ENCODE measurements at regions not wholly inside any gene's neighbourhood (a gene's known extent, or its start where the extent isn't known, plus 50 kb on each side); places are given as distances from the start of the nearest gene placed in this dataset.
A peak's percentile ranks its signal among the peaks of the same experiment; 100 is the strongest.

DNA sequence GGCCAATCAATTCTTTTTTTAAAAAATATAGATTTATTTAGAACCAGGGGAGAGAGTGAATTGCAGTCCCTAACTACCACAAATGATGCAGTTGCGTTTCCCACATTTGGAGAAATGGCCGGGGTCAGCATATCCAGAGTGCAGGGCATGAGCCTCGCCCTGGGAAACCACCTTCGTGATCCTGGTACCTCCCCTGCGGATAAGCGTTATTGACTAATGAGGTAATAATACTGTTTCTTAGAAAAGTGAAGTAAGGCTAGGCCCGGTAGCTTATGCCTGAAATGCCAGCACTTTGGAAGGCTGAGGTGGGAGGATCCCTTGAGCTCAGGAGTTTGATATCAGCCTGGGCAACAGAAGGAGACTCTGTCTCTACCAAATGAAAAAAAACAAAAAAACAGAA is 111.5 kb upstream of the SLC45A1 start:
- H3K36me3 Mint-ChIP-seq (ENCODE audit: low read depth), result no peaks in the 10 kb centered on the region
- peaks cover 6% of the 10 kb centered on the region for H3K27me3 Mint-ChIP-seq
- DNase-seq, result no peak
- no peak overlapping the region for H3K4me3 Mint-ChIP-seq
- peaks cover 2% of the 10 kb centered on the region for H3K4me1 Mint-ChIP-seq
- POLR2A ChIA-PET, result no interaction called here
- H3K9me3 Mint-ChIP-seq, result no peaks in the 10 kb centered on the region
- no peak overlapping the region for H3K27ac Mint-ChIP-seq
- CTCF ChIA-PET, result no interaction called here

DNA sequence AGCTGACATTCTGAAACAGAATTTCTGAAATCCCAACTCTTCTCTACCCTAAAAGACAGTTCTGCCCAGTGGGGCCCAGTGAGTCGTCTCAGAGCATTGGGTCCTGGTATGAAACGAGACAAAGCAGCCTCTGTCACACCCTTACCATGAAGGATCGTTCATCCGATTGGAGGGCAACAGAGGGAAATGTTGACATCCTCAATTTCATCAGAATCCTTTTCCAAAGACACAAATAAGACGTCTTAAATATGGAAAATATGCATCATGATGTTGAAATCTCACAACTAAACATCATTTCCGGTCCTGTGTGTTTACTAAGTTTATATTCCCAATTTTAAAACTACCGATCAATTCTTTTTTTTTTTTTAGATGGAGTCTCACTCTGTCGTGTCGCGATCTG is 112.1 kb upstream of the SLC45A1 start:
- H3K27me3 Mint-ChIP-seq, result peaks cover 6% of the 10 kb centered on the region
- DNase-seq, result no peak
- H3K4me3 Mint-ChIP-seq, result no peak overlapping the region
- no peak overlapping the region for H3K27ac Mint-ChIP-seq
- CTCF ChIA-PET, result no interaction called here
- H3K36me3 Mint-ChIP-seq (ENCODE audit: low read depth), result no peaks in the 10 kb centered on the region
- POLR2A ChIA-PET, result no interaction called here
- no peaks in the 10 kb centered on the region for H3K4me1 Mint-ChIP-seq
- no peaks in the 10 kb centered on the region for H3K9me3 Mint-ChIP-seq

DNA sequence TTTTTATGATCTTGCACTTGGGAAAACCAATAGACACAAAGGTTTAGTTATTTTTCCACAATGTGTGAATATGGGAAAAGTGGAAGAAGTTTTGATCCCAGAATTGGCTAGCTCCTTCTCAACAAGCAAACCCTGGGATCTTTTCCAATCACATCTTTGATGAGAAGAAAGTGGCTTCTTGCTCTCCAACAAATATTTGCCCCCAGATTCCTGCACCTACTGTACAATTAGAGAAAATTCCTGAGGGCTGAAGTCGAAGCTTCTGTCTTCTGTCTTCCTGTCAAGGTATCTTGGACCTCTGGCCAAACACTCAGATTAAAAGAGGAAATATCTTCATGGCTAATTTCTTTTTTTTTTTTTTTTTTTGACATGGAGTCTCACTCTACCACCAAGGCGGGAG is 113.1 kb upstream of the SLC45A1 start:
- Mint-ChIP-seq H3K27me3 (no peaks in the 10 kb centered on the region), H3K4me1 (no peaks in the 10 kb centered on the region), H3K4me3 (no peak overlapping the region), H3K36me3 (ENCODE audit: low read depth) (no peaks in the 10 kb centered on the region), H3K27ac (no peak overlapping the region), H3K9me3 (no peaks in the 10 kb centered on the region)
- no peak for DNase-seq
- ChIA-PET CTCF (interaction anchor here (0.6 to 0.8 kb wide), 3 partner anchors 36 to 1071 kb away, joined by 3 to 4 read pairs (median 3); no protein-coding TSS in a partner anchor), POLR2A (no interaction called here)

DNA sequence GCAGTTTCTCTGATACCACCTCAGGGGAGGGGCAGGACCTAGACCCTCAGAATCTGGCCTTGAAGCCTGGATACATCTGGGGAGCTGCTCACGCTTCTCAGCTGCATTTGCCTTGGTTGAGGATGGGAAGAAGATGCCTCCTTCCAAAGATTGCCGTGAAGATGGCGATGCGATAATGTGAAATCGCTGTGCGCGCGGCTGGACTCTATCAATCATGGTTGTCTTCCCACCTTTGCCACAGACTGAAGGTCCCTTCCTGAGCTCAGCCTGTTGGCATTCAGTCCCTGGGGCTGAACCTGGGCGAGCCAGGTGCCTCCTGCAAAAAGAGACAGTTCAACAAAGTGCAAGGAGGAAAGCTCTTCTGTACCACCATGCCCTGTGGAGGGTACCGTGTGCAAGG is 114.4 kb upstream of the SLC45A1 start:
- Mint-ChIP-seq H3K9me3 (no peaks in the 10 kb centered on the region), H3K36me3 (ENCODE audit: low read depth) (no peaks in the 10 kb centered on the region), H3K4me3 (no peak overlapping the region), H3K4me1 (peaks cover 2% of the 10 kb centered on the region), H3K27me3 (no peaks in the 10 kb centered on the region), H3K27ac (no peak overlapping the region)
- ChIA-PET POLR2A (no interaction called here), CTCF (no interaction called here)
- DNase-seq, result no peak

DNA sequence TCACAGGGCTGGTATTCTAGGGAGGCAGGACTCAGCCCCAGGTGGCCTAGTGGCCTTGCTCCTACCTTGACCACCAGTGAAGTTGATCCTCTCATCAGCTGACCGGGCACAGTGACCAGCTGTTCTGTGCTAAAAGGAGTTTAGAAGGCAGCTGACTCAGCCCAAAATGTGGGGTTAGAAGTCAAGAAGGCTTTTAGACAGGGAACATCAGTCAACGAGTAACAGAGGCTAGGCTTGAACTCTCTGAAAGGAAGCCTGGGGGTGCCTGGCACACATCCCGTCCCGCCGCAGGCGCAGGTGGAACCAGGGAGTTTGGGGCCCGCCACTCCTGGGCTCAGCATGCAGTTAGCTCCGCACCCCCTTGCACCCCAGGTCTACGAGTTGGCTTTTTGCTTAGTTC is 114.9 kb upstream of the SLC45A1 start:
- Mint-ChIP-seq H3K9me3 (no peaks in the 10 kb centered on the region), H3K4me3 (no peak overlapping the region), H3K27ac (no peak overlapping the region), H3K4me1 (peaks cover 3% of the 10 kb centered on the region), H3K36me3 (ENCODE audit: low read depth) (no peaks in the 10 kb centered on the region), H3K27me3 (no peaks in the 10 kb centered on the region)
- no peak for DNase-seq
- CTCF ChIA-PET, result no interaction called here
- POLR2A ChIA-PET, result no interaction called here

DNA sequence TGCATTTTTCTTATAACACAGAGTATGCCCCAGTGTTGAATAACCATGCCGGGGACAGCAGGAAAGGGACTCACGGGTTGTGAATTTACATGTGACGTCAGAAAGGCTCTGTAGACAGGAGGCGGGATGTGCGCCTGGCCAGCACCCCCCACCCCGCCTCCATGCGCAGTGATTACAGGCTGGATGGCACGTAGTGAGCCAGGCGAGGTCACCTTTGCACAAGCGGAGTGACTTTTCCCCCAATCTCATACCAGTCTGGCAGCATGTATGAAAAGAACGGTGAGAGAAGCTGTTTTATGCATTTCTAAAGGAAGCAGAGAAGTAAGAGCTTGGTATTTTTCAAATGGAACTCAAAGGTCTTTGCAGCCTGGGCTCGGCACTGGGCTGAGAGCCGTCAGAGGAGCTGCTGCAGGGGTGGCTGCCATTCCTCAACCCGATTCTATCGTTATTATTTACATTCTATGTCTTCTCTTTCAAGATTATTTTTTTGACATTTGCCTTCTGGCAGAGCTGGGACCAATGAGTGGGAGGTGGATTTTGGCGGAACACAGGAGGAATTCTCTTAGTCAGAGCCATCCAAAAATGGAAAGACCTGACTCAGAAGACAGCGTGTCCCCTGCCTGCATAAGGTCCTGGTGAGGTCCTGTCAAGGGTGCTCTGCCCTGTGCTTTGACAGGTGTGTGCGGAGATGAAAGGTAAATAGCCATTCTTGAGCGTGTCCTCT is 115.6 kb upstream of the SLC45A1 start:
- Mint-ChIP-seq H3K27ac (no peak overlapping the region), H3K9me3 (no peaks in the 10 kb centered on the region), H3K27me3 (no peaks in the 10 kb centered on the region), H3K4me1 (peaks cover 8% of the 10 kb centered on the region), H3K36me3 (ENCODE audit: low read depth) (no peaks in the 10 kb centered on the region), H3K4me3 (no peak overlapping the region)
- DNase-seq, result no peak
- ChIA-PET POLR2A (no interaction called here), CTCF (no interaction called here)

DNA sequence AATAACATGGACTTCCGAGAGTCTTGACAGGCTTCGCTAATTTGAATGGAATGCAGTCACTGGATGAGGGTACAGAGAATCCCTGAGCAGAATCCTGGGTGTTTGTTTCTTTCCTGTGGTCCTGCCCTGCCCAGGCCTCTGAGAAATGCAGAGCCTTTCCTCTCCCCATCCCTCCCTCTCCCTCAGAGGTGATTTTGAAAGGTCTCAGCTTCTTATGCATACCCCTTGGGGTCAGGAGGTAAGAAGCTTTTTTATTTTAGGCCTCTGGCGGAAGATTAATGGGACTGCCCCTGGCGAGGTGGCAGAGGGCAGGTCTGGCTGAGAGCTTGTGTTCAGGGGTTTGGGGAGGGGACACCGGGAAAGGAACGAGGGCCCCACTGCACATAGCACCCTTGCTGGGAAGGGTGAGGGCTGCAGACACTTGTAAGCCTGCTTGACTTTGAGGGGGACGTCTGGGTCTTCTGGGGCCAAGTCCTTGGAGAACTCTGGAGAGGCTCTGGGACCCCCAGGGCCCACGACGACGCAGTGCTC is 116.5 kb upstream of the SLC45A1 start:
- POLR2A ChIA-PET, result no interaction called here
- Mint-ChIP-seq H3K27me3 (no peaks in the 10 kb centered on the region), H3K36me3 (ENCODE audit: low read depth) (no peaks in the 10 kb centered on the region), H3K4me3 (no peak overlapping the region), H3K27ac (no peak overlapping the region), H3K4me1 (peaks cover 8% of the 10 kb centered on the region), H3K9me3 (no peaks in the 10 kb centered on the region)
- CTCF ChIA-PET, result interaction anchor here (0.9 kb wide), 1 partner anchor 70 kb away, joined by 4 read pairs; no protein-coding TSS in a partner anchor
- DNase-seq, result no peak

DNA sequence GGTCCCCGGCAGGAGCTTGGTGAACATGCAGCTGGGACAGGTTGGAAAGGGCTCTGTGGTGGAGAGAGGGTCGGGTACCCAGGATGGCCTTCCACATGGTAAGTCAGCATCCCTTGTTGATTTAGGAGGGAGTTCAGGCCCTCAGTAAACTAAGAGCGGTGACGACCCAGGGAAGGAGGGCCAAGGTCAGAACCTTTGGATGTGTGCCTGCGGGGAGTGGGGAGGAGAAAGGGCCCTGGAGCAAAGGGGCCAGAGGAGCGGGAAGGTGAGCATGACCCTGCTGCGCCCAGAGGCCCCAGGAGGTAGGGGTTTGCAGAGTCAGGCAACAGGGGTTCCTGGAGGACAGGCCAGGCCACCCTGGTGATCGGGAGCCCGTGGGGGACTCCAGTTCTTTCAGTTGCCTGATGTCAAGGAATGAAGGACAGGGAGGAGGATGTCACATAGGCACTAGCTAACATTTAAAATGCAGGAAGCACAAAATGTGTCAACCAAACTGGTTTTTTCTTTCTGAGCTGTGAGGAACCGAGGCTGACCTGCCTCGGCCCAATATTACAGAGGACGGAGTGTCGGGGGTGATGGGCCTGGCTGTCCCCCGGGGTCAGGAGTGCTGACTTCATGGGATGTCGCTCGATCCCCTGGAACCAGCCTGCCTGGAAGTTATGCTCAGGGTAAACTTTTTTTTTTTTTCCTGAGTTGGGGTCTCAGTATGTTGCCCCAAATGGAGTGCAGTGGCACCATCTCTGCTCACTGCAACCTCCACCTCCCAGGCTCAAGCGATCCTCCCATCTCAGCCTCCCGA is 117.4 kb upstream of the SLC45A1 start:
- Mint-ChIP-seq H3K27ac (peak overlapping the region; percentile 46), H3K27me3 (no peaks in the 10 kb centered on the region), H3K4me3 (no peak overlapping the region), H3K4me1 (peaks cover 8% of the 10 kb centered on the region), H3K36me3 (ENCODE audit: low read depth) (no peaks in the 10 kb centered on the region), H3K9me3 (no peaks in the 10 kb centered on the region)
- POLR2A ChIA-PET, result no interaction called here
- CTCF ChIA-PET, result interaction anchor here (0.6 kb wide), 1 partner anchor 185 kb away, joined by 3 read pairs; no protein-coding TSS in a partner anchor
- no peak for DNase-seq

DNA sequence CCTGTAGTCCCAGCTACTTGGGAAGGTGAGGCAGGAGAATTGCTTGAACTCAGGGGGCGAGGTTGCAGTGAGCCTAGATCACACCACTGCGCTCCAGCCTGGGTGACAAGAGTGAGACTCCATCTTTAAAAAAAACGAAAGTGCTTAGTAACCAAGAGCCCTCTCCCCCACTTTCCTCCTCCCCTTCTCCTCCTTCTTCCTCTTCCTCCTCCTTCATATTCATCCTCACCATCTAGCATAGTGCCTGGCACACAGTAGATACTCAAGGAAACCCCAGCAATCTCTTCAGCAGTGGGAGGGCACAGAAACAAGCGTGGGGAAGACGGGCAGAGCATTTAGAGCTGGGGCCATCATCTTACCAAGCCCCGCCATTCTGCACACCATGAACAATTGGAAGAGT is 119.4 kb upstream of the SLC45A1 start:
- DNase-seq, result no peak
- Mint-ChIP-seq H3K36me3 (ENCODE audit: low read depth) (no peaks in the 10 kb centered on the region), H3K4me1 (peaks cover 16% of the 10 kb centered on the region), H3K9me3 (no peaks in the 10 kb centered on the region), H3K4me3 (no peak overlapping the region), H3K27ac (no peak overlapping the region), H3K27me3 (no peaks in the 10 kb centered on the region)
- ChIA-PET CTCF (interaction anchor here (1.1 kb wide), 1 partner anchor 79 kb away, joined by 3 read pairs; no protein-coding TSS in a partner anchor), POLR2A (no interaction called here)

DNA sequence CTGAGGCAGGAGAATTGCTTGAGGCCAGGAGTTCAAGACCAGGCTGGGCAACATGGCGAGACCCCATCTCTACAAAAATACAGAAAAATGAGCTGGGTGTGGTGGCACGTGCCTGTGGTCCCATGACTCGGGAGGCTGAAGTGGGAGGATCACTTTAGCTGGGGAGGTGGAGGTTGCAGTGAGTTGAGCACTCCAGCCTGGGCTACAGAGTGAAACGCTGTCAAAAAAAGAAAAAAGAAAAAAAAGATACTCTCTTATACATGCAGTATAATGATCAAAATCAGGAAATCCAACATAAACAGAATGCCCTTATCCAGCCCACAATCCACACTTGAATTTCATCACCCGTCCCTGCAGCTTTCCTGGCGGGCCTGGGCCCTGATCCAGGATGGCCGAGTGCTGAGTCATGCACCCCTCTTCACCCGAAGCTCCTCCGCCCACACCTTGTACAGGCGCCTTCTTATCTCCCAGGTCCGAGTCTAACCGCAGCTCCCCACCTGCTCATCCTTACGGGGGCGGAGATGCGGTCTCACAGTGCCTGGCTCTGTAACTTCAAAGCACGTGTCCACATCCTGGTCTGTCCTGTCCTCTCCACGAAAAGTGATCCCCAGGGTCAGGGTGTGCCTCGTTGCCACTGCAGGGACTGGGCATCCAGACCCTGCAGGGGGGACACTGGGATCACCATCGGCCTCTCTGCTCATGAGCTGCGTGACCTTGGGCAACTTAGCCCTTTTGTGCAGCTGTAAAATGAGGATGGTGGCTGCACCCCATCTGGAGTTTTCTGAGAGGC is 120.2 kb upstream of the SLC45A1 start:
- Mint-ChIP-seq H3K27me3 (no peaks in the 10 kb centered on the region), H3K36me3 (ENCODE audit: low read depth) (no peaks in the 10 kb centered on the region), H3K27ac (no peak overlapping the region), H3K4me3 (no peak overlapping the region), H3K4me1 (peaks cover 16% of the 10 kb centered on the region), H3K9me3 (no peaks in the 10 kb centered on the region)
- DNase-seq, result no peak
- ChIA-PET CTCF (interaction anchor here (0.7 to 1.1 kb wide), 2 partner anchors 29 to 80 kb away, joined by 3 read pairs; no protein-coding TSS in a partner anchor), POLR2A (no interaction called here)

DNA sequence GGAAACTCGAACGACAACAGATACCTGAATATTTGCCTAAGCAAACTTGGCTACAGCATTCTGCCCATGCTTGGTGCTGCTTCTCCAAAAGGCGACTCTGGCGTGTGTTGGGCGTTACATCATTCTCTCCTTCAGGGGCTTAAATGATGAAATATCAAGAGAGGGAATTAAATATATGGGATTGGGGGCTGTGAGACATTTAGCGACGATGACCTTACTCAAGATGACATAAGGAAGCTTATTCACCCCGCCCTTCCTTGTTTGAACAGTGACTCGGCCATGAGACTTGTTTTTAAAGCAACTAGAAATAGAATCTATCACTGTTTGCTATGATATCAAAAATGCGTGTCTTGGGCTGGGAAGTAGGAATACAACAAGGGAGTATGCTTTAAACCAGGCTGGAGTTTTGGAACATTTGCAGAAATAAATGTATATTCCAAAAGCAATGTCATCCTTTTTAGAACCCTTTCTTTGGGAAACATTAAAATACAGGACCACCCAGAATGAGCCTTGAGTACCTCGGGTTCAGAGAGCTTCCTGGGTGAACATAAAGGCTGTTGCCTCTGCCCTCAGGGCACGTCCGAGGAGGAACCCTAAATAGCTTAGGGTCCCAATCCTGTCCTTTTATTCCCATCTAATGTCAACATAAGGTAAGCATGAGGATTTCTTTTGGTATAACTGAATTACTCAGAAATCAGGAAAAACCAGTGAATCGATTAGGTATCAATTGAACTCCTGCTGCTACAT is 123.3 kb upstream of the SLC45A1 start:
- Mint-ChIP-seq H3K9me3 (no peaks in the 10 kb centered on the region), H3K4me1 (peaks cover 19% of the 10 kb centered on the region), H3K36me3 (ENCODE audit: low read depth) (no peaks in the 10 kb centered on the region), H3K4me3 (no peak overlapping the region), H3K27me3 (no peaks in the 10 kb centered on the region), H3K27ac (no peak overlapping the region)
- DNase-seq, result no peak
- ChIA-PET POLR2A (no interaction called here), CTCF (no interaction called here)

DNA sequence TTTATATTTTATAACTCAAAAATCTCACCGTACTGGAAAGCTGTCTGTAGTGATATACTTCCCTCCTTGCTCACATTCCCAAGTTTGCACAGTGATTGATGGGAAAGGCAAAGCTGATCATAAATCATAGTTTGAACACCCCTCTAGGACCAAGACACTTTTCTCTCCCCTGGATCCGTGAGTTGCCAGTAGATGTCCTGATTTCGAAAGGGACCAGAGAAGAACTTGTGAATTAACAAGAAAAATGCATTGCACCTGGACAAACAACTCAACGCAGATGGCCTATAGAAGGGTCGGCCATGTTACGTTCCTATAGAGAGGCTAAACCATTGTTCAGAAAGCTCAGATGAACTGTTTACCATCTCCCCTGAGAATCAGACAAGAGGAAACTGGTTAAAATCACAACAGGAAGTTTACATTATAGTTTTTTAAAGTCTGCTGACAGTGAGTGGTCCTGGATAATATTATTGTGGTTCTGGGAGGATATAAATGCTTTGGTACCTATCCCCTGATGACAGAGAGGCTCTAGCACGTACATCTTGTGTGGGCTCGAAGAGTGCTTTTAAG is 124.0 kb upstream of the SLC45A1 start:
- no peak for DNase-seq
- Mint-ChIP-seq H3K9me3 (no peaks in the 10 kb centered on the region), H3K27ac (no peak overlapping the region), H3K4me3 (no peak overlapping the region), H3K36me3 (ENCODE audit: low read depth) (no peaks in the 10 kb centered on the region), H3K27me3 (no peaks in the 10 kb centered on the region), H3K4me1 (peaks cover 19% of the 10 kb centered on the region)
- POLR2A ChIA-PET, result no interaction called here
- CTCF ChIA-PET, result interaction anchor here (0.6 to 0.9 kb wide), 2 partner anchors 276 to 278 kb away, joined by 3 to 6 read pairs; no protein-coding TSS in a partner anchor

Data from activated CD4-positive, alpha-beta T cell treated with anti-CD3 and anti-CD28 coated beads, Interleukin-2, amount 10 ng/mL, durations not matched to agents 7 days and 5 days (primary cell).